Mammary epithelial cell (primary cell): ENCODE measurements at regions not wholly inside any gene's neighbourhood (a gene's known extent, or its start where the extent isn't known, plus 50 kb on each side); places are given as distances from the start of the nearest gene placed in this dataset.

Experiments
- EZH2 ChIP-seq: IDR thresholded peaks from 2 replicates; pipeline ENCODE4 v1.6.1; 2012; ENCODE audit warnings: low read length, inconsistent platforms, borderline replicate concordance
- TF ChIP-seq, protein P1 (sequence below), 2 donors: IDR thresholded peaks in 1 of 2; conservative IDR thresholded peaks in 1 of 2; 2 replicates each; pipeline ENCODE4 v1.5.1; 2011 to 2012; ENCODE audit warnings: inconsistent platforms in 2 of 2, low read length in 2 of 2, mild to moderate bottlenecking in 2 of 2, control low read depth in 1 of 2, low read depth in 1 of 2; ENCODE audit not compliant: insufficient read depth in 1 of 2; ENCODE audit errors: extremely low read depth in 1 of 2

DNA sequence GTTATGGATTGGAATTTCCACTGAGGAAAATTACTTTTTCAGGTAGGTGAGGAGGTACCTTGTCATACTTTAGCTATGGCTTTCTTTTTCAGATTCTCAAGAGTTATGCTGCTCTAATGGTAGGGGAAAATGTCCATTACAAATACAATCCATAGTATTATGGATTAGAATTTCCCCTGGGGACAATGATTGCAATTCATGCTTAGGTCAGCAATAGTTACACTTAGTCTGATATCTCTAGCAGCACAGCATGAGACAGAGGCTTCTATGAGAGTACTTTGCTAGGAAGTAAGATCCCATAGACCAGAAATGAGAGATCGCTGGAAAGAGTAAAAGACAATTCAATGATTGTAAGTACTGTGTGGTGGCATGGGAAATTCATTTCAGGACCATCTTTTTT lies 949.5 kb upstream of the CDH8 start:
- TF ChIP-seq, protein P1, sequence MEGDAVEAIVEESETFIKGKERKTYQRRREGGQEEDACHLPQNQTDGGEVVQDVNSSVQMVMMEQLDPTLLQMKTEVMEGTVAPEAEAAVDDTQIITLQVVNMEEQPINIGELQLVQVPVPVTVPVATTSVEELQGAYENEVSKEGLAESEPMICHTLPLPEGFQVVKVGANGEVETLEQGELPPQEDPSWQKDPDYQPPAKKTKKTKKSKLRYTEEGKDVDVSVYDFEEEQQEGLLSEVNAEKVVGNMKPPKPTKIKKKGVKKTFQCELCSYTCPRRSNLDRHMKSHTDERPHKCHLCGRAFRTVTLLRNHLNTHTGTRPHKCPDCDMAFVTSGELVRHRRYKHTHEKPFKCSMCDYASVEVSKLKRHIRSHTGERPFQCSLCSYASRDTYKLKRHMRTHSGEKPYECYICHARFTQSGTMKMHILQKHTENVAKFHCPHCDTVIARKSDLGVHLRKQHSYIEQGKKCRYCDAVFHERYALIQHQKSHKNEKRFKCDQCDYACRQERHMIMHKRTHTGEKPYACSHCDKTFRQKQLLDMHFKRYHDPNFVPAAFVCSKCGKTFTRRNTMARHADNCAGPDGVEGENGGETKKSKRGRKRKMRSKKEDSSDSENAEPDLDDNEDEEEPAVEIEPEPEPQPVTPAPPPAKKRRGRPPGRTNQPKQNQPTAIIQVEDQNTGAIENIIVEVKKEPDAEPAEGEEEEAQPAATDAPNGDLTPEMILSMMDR (conservative IDR thresholded peaks at IDR 0.05 in 1 of 2, IDR thresholded peaks at IDR 0.05 in 1 of 2; ENCODE audit: extremely low read depth in 1 of 2, insufficient read depth in 1 of 2, low read depth in 1 of 2, low read length in 2 of 2) = no peak
- TF ChIP-seq EZH2 = no peak
